Caco-2 (cell line): ENCODE measurements at regions not wholly inside any gene's neighbourhood (a gene's known extent, or its start where the extent isn't known, plus 50 kb on each side); places are given as distances from the start of the nearest gene placed in this dataset.

Experiments
- BruUV-seq: library from RNA; stranded (reverse); fragments of 400-500 nt; replicated peaks from 2 replicates; lab custom pipeline; 2021; lab: Mats Ljungman, UMichigan
- CTCF ChIA-PET: fragments of 300-600 bp; sonication (Branson Sonifier 250); formaldehyde crosslinking; loops from one replicate; lab custom pipeline; 2022; ENCODE audit warnings: antibody characterized with exemption; lab: Charles Lee
- POLR2A ChIA-PET: fragments of 300-600 bp; sonication (Branson Sonifier 250); formaldehyde crosslinking; loops from one replicate; lab custom pipeline; 2022; ENCODE audit warnings: antibody characterized with exemption; lab: Charles Lee
- DNase-seq, 2 experiments: peaks; one replicate each; pipeline versions ENCODE4 v3.0.0 to v3.0.0-alpha.2; 2020 to 2022
- H3K27me3 ChIP-seq: replicated peaks from 2 replicates; pipeline ENCODE4 v1.6.0; 2011; ENCODE audit warnings: low read length; ENCODE audit not compliant: control insufficient read depth, insufficient read depth
- H3K36me3 ChIP-seq: 2 replicates; pipeline ENCODE4 v1.5.1; 2011; ENCODE audit warnings: low read length; ENCODE audit not compliant: control insufficient read depth, insufficient read depth
- H3K4me1 ChIP-seq: fragments of 250-450 bp; sonication (Bioruptor Pico); 2 replicates; pipeline ENCODE4 v1.5.1; 2020; ENCODE audit warnings: mild to moderate bottlenecking
- H3K4me3 ChIP-seq: 2 replicates; pipeline ENCODE4 v1.5.1; 2011; ENCODE audit warnings: low read depth, mild to moderate bottlenecking, control low read depth, low read length
- H3K9me3 ChIP-seq: fragments of 250-450 bp; sonication (Bioruptor Pico); 2 replicates; pipeline ENCODE4 v1.5.1; 2020; ENCODE audit warnings: mild to moderate bottlenecking, moderate library complexity
- H3K27ac Mint-ChIP-seq: one replicate; pipeline ENCODE4 v1.8.0; 2022; ENCODE audit warnings: mixed read lengths; ENCODE audit not compliant: unreplicated experiment
- H3K27me3 Mint-ChIP-seq: one replicate; pipeline ENCODE4 v1.8.0; 2022; ENCODE audit warnings: mixed read lengths; ENCODE audit not compliant: insufficient read depth, unreplicated experiment
- H3K36me3 Mint-ChIP-seq: one replicate; pipeline ENCODE4 v1.8.0; 2022; ENCODE audit warnings: mild to moderate bottlenecking, mixed read lengths; ENCODE audit not compliant: insufficient read depth, unreplicated experiment
- H3K4me1 Mint-ChIP-seq: one replicate; pipeline ENCODE4 v1.8.0; 2022; ENCODE audit warnings: low read depth, mixed read lengths; ENCODE audit not compliant: unreplicated experiment
- H3K4me3 Mint-ChIP-seq: one replicate; pipeline ENCODE4 v1.8.0; 2022; ENCODE audit warnings: mild to moderate bottlenecking, moderate library complexity, mixed read lengths; ENCODE audit not compliant: unreplicated experiment
- H3K9me3 Mint-ChIP-seq: one replicate; pipeline ENCODE4 v1.8.0; 2022; ENCODE audit warnings: mixed read lengths; ENCODE audit not compliant: unreplicated experiment
- intact Hi-C: fragments of 100-400 bp; cut with micrococcal nuclease; formaldehyde crosslinking; loops from one replicate; pipeline ENCODE4 v1.10.0; 2022; ENCODE audit not compliant: unreplicated experiment
- TF ChIP-seq, protein P1 (sequence below), 2 experiments: fragments of 200-600 bp in 1 of 2; IDR thresholded peaks; 1 replicate in 1 of 2; 2 replicates in 1 of 2; pipeline versions ENCODE4 v1.5.1 to v1.8.0; 2011 to 2022; ENCODE audit warnings: antibody characterized with exemption in 1 of 2, control low read depth in 1 of 2, inconsistent platforms in 1 of 2, low read depth in 1 of 2, low read length in 1 of 2, mild to moderate bottlenecking in 1 of 2, moderate library complexity in 1 of 2; ENCODE audit not compliant: insufficient read depth in 1 of 2, severe bottlenecking in 1 of 2, unreplicated experiment in 1 of 2

DNA sequence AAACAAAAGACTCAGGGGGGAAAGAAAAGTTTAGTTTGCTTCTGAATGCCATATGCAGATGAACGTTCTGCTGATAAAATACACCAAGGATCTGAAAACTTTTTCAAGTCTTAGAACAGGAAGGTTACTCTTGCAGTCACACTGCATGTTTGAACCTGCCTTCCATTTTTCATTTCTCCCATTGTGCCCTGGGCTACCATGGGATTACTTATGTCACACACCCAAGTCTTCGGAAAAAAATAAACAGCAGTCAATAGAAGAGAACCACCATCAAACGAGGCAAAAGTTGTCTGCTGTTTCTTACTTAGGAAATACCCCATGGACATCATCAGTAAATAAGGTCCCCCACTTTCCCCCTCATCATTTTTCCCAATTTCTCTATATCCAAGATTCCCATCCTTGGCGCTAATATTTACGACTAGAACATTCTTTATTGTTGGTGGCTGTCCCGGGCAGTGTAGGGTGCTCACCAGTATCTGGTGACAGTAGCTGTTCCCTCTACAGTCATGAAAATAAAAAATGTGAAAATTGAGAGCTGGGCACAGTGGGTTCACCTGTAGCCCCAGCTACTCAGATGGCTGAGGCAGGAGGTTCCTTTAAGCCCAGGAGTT lies 202.5 kb downstream of the BCAS1 start:
- H3K27me3 ChIP-seq, result no peaks in the 10 kb centered on the region
- Mint-ChIP-seq H3K4me3 (peak overlapping the region; percentile 34), H3K36me3 (no peaks in the 10 kb centered on the region), H3K4me1 (peaks cover 77% of the 10 kb centered on the region), H3K9me3 (no peaks in the 10 kb centered on the region), H3K27me3 (no peaks in the 10 kb centered on the region), H3K27ac (peak overlapping the region; percentile 84)
- H3K4me1 ChIP-seq, result peaks cover 72% of the 10 kb centered on the region
- no TSS peak for BruUV-seq
- CTCF ChIA-PET, result interaction anchor here (0.6 to 2.3 kb wide), 2 partner anchors 82 to 1837 kb away, joined by 3 to 17 read pairs; no protein-coding TSS in a partner anchor
- TF ChIP-seq, protein P1, sequence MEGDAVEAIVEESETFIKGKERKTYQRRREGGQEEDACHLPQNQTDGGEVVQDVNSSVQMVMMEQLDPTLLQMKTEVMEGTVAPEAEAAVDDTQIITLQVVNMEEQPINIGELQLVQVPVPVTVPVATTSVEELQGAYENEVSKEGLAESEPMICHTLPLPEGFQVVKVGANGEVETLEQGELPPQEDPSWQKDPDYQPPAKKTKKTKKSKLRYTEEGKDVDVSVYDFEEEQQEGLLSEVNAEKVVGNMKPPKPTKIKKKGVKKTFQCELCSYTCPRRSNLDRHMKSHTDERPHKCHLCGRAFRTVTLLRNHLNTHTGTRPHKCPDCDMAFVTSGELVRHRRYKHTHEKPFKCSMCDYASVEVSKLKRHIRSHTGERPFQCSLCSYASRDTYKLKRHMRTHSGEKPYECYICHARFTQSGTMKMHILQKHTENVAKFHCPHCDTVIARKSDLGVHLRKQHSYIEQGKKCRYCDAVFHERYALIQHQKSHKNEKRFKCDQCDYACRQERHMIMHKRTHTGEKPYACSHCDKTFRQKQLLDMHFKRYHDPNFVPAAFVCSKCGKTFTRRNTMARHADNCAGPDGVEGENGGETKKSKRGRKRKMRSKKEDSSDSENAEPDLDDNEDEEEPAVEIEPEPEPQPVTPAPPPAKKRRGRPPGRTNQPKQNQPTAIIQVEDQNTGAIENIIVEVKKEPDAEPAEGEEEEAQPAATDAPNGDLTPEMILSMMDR (IDR thresholded peaks at IDR 0.05; ENCODE audit: insufficient read depth in 1 of 2, low read depth in 1 of 2, low read length in 1 of 2, severe bottlenecking in 1 of 2, unreplicated experiment in 1 of 2), result no peak
- H3K9me3 ChIP-seq, result no peaks in the 10 kb centered on the region
- no peak for DNase-seq
- H3K4me3 ChIP-seq, result no peak overlapping the region
- intact Hi-C loops, result loop anchor here (2.0 to 5.0 kb wide), 2 partner anchors 39 to 206 kb away; no protein-coding TSS in a partner anchor
- H3K36me3 ChIP-seq, result no peaks in the 10 kb centered on the region
- POLR2A ChIA-PET, result interaction anchor here (1.6 to 2.3 kb wide), 2 partner anchors 129 to 274 kb away, joined by 4 to 12 read pairs; partner anchors contain the start of gene ZNF217

DNA sequence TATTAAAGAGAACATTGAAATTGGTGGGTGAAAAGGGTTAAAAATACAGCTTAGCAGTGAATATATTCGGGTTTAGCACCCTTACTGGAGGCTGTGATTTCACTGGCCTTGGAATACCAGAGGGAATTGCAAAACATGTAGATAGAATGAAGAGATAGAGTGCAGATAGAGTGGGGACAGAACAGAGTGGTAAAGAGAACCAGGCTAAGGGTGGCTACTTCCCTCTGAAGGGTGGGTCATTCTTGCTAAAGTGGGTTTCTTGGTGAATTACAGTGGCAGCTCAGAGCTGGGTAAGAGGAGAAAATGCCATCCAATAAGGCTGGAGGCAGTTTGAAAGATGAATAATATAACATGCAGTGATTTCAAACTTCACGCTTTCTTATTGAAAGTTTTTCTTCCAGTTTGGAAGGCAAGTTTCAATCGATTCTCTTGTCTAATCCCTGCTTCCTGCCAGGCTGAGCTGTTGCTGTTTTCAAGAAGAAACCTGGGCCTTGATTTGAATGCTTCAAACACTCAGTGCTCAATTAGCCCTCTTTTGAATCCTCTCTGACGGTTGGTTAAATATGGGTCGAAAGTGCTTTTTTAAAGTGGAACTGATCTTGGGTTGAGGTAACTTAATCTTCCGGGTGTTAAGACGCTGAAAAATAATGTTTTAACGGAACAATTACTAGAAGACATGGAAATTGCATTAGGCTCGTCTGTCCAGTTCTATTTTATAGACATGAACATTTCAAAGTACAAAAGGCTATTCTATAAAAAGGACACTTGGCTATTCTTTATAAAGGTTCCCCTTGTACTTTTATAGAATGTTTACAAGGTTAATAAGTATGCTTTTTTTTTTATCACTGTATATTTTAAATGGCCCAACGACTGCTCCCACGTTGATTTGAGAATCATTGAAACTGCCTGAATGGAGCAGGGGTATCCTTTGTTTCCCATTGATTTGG lies 203.3 kb downstream of the BCAS1 start:
- Mint-ChIP-seq H3K27ac (peak overlapping the region; percentile 84), H3K36me3 (no peaks in the 10 kb centered on the region), H3K4me3 (peak overlapping the region; percentile 34), H3K9me3 (no peaks in the 10 kb centered on the region), H3K4me1 (peaks cover 76% of the 10 kb centered on the region), H3K27me3 (no peaks in the 10 kb centered on the region)
- ChIA-PET POLR2A (interaction anchor here (0.7 to 2.3 kb wide), 9 partner anchors 21 to 353 kb away, joined by 3 to 12 read pairs (median 7); partner anchors contain the start of gene ZNF217), CTCF (interaction anchor here (0.6 to 2.3 kb wide), 11 partner anchors 10 to 1836 kb away, joined by 3 to 17 read pairs (median 4); no protein-coding TSS in a partner anchor)
- BruUV-seq, result TSS peak; percentile 89
- Histone ChIP-seq H3K4me1 (peaks cover 70% of the 10 kb centered on the region), H3K36me3 (no peaks in the 10 kb centered on the region), H3K9me3 (no peaks in the 10 kb centered on the region), H3K4me3 (no peak overlapping the region), H3K27me3 (no peaks in the 10 kb centered on the region)
- TF ChIP-seq, protein P1 (IDR thresholded peaks at IDR 0.05; ENCODE audit: insufficient read depth in 1 of 2, low read depth in 1 of 2, low read length in 1 of 2, severe bottlenecking in 1 of 2, unreplicated experiment in 1 of 2), result no peak
- DNase-seq, result peak in 1 of 2 experiments; percentile 69
- intact Hi-C loops, result loop anchor here (1.0 to 5.0 kb wide), 9 partner anchors 21 to 273 kb away; no protein-coding TSS in a partner anchor
